Stimulated activated CD8-positive, alpha-beta memory T cell treated with anti-CD3 and anti-CD28 coated beads, Interleukin-15, amount 100 ng/mL, for 1 hour (primary cell): ENCODE measurements at regions not wholly inside any gene's neighbourhood (a gene's known extent, or its start where the extent isn't known, plus 50 kb on each side); places are given as distances from the start of the nearest gene placed in this dataset.

ENCODE experiments used
- DNase-seq: peaks from one replicate; pipeline ENCODE4 v3.0.0-alpha.2; 2020; ENCODE audit warnings: low read depth

DNA sequence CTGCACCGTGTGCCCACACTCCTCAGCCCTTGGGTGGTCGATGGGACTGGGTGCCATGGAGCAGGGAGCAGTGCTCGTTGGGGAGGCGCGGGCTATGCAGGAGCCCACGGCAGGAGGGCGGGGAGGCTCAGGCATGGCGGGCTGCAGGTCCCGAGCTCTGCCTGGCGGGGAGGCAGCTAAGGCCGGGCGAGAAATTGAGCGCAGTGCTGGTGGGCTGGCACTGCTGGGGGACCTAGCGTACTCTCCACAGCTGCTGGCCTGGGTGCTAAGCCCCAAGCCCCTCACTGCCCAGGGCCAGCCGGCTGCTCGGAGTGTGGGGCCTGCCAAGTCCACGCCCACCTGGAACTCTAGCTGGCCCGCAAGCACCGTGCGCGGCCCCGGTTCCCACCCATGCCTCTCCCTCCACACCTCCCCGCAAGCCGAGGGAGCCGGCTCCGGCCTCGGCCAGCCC lies 55.9 kb upstream of the ECI2 start:
- DNase-seq = no peak

- DNase-seq = no peak
Measured at GRCh38 chr6:4189249-4189648, 53.9 kb upstream of the ECI2 start.

DNA sequence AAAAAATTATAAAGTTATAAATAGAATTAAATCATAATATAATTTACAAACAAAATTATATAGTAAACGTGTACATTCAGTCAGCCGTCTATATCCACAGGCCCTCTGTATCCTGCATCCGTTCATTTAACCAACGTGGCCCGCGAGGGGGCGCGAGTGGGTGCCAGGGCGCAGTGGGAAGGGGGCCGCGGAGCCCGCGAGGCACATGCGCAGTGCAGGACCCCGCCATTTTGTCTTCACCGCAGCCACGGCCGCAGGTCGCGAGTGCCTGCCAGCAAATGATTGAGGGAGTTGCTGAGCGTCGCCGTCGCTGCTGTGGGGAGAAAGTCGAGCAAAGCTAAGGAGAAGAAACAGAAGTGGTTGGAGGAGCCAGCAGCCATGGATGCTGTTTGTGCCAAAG lies 53.4 kb upstream of the ECI2 start:
- no peak for DNase-seq

GRCh38 chr6:4187480-4187879 lies 52.1 kb upstream of the ECI2 start:
- DNase-seq = no peak

DNA sequence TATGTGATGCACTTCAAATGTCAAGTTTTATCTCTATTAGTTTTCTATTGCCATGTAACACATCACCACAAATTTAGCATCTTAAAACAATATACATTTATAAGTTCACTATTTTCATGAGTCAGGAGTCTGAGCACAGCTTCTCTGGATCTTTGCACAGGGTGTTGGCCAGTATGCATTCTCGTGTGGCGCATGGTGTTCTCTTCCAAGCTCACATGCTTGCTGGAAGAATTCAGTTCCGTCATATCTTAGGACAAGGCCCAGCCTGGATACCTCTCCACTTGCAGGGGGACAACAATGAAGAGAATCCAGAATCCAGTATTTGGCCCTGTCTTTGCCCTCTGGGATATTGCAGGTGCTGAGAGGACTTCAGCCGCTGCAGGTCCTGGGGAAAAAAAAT lies 51.0 kb upstream of the ECI2 start:
- DNase-seq = no peak

DNA sequence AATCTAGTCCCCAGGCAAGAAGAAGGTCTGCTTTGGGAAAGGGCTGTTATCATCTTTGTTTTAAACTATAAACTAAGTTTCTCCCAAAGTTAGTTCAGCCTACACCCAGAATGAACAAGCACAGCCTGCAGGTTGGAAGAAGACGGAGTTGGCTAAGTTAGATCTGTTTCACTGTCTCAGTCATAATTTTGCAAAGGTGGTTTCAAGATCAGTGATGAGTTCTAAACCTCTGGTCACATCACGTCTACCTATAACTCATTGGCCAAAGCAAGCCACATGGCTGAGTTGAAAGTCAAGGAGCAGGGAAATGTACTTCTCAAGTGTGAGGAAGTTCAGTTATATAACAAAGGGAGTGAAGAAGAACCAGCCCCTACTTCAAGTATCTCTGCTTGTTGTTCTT lies 50.5 kb upstream of the ECI2 start:
- no peak for DNase-seq

DNA sequence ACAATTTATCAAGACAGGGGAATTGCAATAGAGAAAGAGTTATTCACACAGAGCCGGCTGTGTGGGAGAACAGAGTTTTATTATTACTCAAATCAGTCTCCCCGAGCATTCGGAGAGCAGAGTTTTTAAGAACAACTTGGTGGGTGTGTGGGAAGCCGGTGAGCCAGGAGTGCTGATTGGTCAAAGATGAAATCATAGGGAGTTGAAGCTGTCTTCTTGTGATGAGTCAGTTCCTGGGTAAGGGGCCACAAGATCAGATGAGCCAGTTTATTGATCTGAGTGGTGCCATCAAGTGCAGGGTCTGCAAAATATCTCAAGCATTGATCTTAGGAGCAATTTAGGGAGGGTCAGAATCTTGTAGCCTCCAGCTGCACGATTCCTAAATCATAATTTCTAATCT lies 50.0 kb upstream of the ECI2 start:
- DNase-seq = no peak
